ENCODE measurements at regions not wholly inside any gene's neighbourhood (a gene's known extent, or its start where the extent isn't known, plus 50 kb on each side); places are given as distances from the start of the nearest gene placed in this dataset.

GRCh38 chr13:106299621-106300020 is 235.8 kb downstream of the EFNB2 start:
- TF ChIP-seq CTCF (IDR thresholded peaks at IDR 0.05) (no peak), POLR2A (IDR thresholded peaks at IDR 0.05) (no peak)
- Histone ChIP-seq H3K36me3 (replicated peaks in 1 of 2) (no peaks in the 10 kb centered on the region), H3K27ac (no peak overlapping the region), H3K4me1 (replicated peaks in 1 of 2) (no peaks in the 10 kb centered on the region), H3K9me3 (replicated peaks in 1 of 3) (no peaks in the 10 kb centered on the region), H3K27me3 (no peaks in the 10 kb centered on the region), H3K4me3 (no peak overlapping the region)
- no peak for DNase-seq
- WGBS, 4 donors, result 77 to 88% (median 84%) methylated on average over 5 of the region's 5 CpGs
- intact Hi-C loops (cut with DNase I), result no loop called here

GRCh38 chr13:106297283-106297682 is 238.2 kb downstream of the EFNB2 start:
- H3K27ac ChIP-seq, result no peak overlapping the region
- no peaks in the 10 kb centered on the region for H3K9me3 ChIP-seq (replicated peaks in 1 of 3)
- TF ChIP-seq POLR2A (IDR thresholded peaks at IDR 0.05) (no peak), CTCF (IDR thresholded peaks at IDR 0.05) (no peak)
- 81 to 90% (median 86%) methylated on average over 1 of the region's 1 CpG for WGBS, 4 donors
- no peak for DNase-seq
- no peak overlapping the region for H3K4me3 ChIP-seq
- H3K27me3 ChIP-seq, result no peaks in the 10 kb centered on the region
- intact Hi-C loops (cut with DNase I), result no loop called here
- no peaks in the 10 kb centered on the region for H3K4me1 ChIP-seq (replicated peaks in 1 of 2)
- H3K36me3 ChIP-seq (replicated peaks in 1 of 2), result no peaks in the 10 kb centered on the region

- intact Hi-C loops (cut with DNase I), result no loop called here
- Histone ChIP-seq H3K4me3 (no peak overlapping the region), H3K36me3 (replicated peaks in 1 of 2) (no peaks in the 10 kb centered on the region), H3K9me3 (replicated peaks in 1 of 3) (no peaks in the 10 kb centered on the region), H3K4me1 (replicated peaks in 1 of 2) (no peaks in the 10 kb centered on the region), H3K27me3 (no peaks in the 10 kb centered on the region), H3K27ac (no peak overlapping the region)
- no peak for TF ChIP-seq POLR2A (IDR thresholded peaks at IDR 0.05)
- 61 to 67% (median 66%) methylated on average over 3 of the region's 3 CpGs for WGBS, 4 donors
- no peak for DNase-seq
Observed at GRCh38 chr13:106296723-106297122, 238.7 kb downstream of the EFNB2 start.

GRCh38 chr13:106295971-106296370 is 239.5 kb downstream of the EFNB2 start:
- WGBS, 4 donors, result 70 to 85% (median 76%) methylated on average over 7 of the region's 7 CpGs
- Histone ChIP-seq H3K36me3 (replicated peaks in 1 of 2) (no peaks in the 10 kb centered on the region), H3K27ac (no peak overlapping the region), H3K4me1 (replicated peaks in 1 of 2) (no peaks in the 10 kb centered on the region), H3K4me3 (no peak overlapping the region), H3K27me3 (no peaks in the 10 kb centered on the region), H3K9me3 (replicated peaks in 1 of 3) (no peaks in the 10 kb centered on the region)
- TF ChIP-seq CTCF (IDR thresholded peaks at IDR 0.05) (no peak), POLR2A (IDR thresholded peaks at IDR 0.05) (no peak)
- DNase-seq, result no peak
- intact Hi-C loops (cut with DNase I), result no loop called here

- no peak overlapping the region for H3K27ac ChIP-seq
- DNase-seq, result no peak
- H3K4me3 ChIP-seq, result no peak overlapping the region
- no peaks in the 10 kb centered on the region for H3K4me1 ChIP-seq (replicated peaks in 1 of 2)
- WGBS, 4 donors, result 81 to 97% (median 90%) methylated on average over 1 of the region's 1 CpG
- H3K9me3 ChIP-seq (replicated peaks in 1 of 3), result no peaks in the 10 kb centered on the region
- intact Hi-C loops (cut with DNase I), result no loop called here
- H3K36me3 ChIP-seq (replicated peaks in 1 of 2), result no peaks in the 10 kb centered on the region
- H3K27me3 ChIP-seq, result no peaks in the 10 kb centered on the region
- TF ChIP-seq CTCF (IDR thresholded peaks at IDR 0.05), result no peak
- no peak for TF ChIP-seq POLR2A (IDR thresholded peaks at IDR 0.05)
Observed at GRCh38 chr13:106291006-106291405, 244.5 kb downstream of the EFNB2 start.
